ENCODE measurements at regions not wholly inside any gene's neighbourhood (a gene's known extent, or its start where the extent isn't known, plus 50 kb on each side); places are given as distances from the start of the nearest gene placed in this dataset.

GRCh38 chr12:94048757-94049156 lies 99.6 kb upstream of the PLXNC1 start:
- no peak for TF ChIP-seq CTCF (IDR thresholded peaks at IDR 0.05)
- no peak overlapping the region for H3K27ac ChIP-seq
- H3K4me3 ChIP-seq (ENCODE audit: low read depth in 1 of 2, low read length in 1 of 2) = no peak overlapping the region

GRCh38 chr12:94049718-94050117 lies 98.7 kb upstream of the PLXNC1 start:
- Histone ChIP-seq H3K4me1 (ENCODE audit: control insufficient read depth in 1 of 2, insufficient read depth in 1 of 2, low read depth in 1 of 2, low read length in 1 of 2) (no peaks in the 10 kb centered on the region), H3K27me3 (no peaks in the 10 kb centered on the region), H3K4me3 (ENCODE audit: low read depth in 1 of 2, low read length in 1 of 2) (no peak overlapping the region), H3K36me3 (no peaks in the 10 kb centered on the region), H3K9me3 (no peaks in the 10 kb centered on the region), H3K27ac (no peak overlapping the region)
- no peak for TF ChIP-seq CTCF (IDR thresholded peaks at IDR 0.05)

More at GRCh38 chr12:94048757-94049156, 99.6 kb upstream of the PLXNC1 start:
- Histone ChIP-seq H3K36me3 (no peaks in the 10 kb centered on the region), H3K9me3 (no peaks in the 10 kb centered on the region), H3K27me3 (no peaks in the 10 kb centered on the region), H3K4me1 (ENCODE audit: control insufficient read depth in 1 of 2, insufficient read depth in 1 of 2, low read depth in 1 of 2, low read length in 1 of 2) (no peaks in the 10 kb centered on the region)

GRCh38 chr12:94053676-94054075 lies 94.7 kb upstream of the PLXNC1 start:
- Histone ChIP-seq H3K4me3 (ENCODE audit: low read depth in 1 of 2, low read length in 1 of 2) (no peak overlapping the region), H3K9me3 (no peaks in the 10 kb centered on the region), H3K4me1 (ENCODE audit: control insufficient read depth in 1 of 2, insufficient read depth in 1 of 2, low read depth in 1 of 2, low read length in 1 of 2) (no peaks in the 10 kb centered on the region), H3K36me3 (no peaks in the 10 kb centered on the region), H3K27me3 (no peaks in the 10 kb centered on the region), H3K27ac (no peak overlapping the region)
- TF ChIP-seq CTCF (IDR thresholded peaks at IDR 0.05) = no peak

GRCh38 chr12:94055528-94055927 lies 92.8 kb upstream of the PLXNC1 start:
- no peaks in the 10 kb centered on the region for H3K27me3 ChIP-seq
- H3K27ac ChIP-seq = no peak overlapping the region
- no peaks in the 10 kb centered on the region for H3K4me1 ChIP-seq (ENCODE audit: control insufficient read depth in 1 of 2, insufficient read depth in 1 of 2, low read depth in 1 of 2, low read length in 1 of 2)
- H3K4me3 ChIP-seq (ENCODE audit: low read depth in 1 of 2, low read length in 1 of 2) = no peak overlapping the region
- H3K9me3 ChIP-seq = no peaks in the 10 kb centered on the region
- H3K36me3 ChIP-seq = no peaks in the 10 kb centered on the region
- no peak for TF ChIP-seq CTCF (IDR thresholded peaks at IDR 0.05)

- Histone ChIP-seq H3K4me3 (ENCODE audit: low read depth in 1 of 2, low read length in 1 of 2) (no peak overlapping the region), H3K9me3 (no peaks in the 10 kb centered on the region), H3K27ac (no peak overlapping the region), H3K27me3 (no peaks in the 10 kb centered on the region), H3K36me3 (no peaks in the 10 kb centered on the region), H3K4me1 (ENCODE audit: control insufficient read depth in 1 of 2, insufficient read depth in 1 of 2, low read depth in 1 of 2, low read length in 1 of 2) (no peaks in the 10 kb centered on the region)
- TF ChIP-seq CTCF (IDR thresholded peaks at IDR 0.05) = no peak
Observed at GRCh38 chr12:94056419-94057158, 91.8 kb upstream of the PLXNC1 start.

All from neutrophil (primary cell).